Panc1 (cell line): ENCODE measurements at regions not wholly inside any gene's neighbourhood (a gene's known extent, or its start where the extent isn't known, plus 50 kb on each side); places are given as distances from the start of the nearest gene placed in this dataset.

Experiments
- ATAC-seq: fragments of 200-7000 bp; cut with Tn5 transposase; 2 replicates; pipeline ENCODE4 v1.9.1; 2020; ENCODE audit warnings: mild to moderate bottlenecking, moderate library complexity
- BruUV-seq: library from RNA; stranded (reverse); fragments of 400-500 nt; replicated peaks from 2 replicates; lab custom pipeline; 2021; lab: Mats Ljungman, UMichigan
- CTCF ChIA-PET: fragments of 300-600 bp; sonication (Branson Sonifier 250); formaldehyde crosslinking; loops from one replicate; lab custom pipeline; 2022; ENCODE audit warnings: antibody characterized with exemption; lab: Charles Lee
- POLR2A ChIA-PET: fragments of 300-600 bp; sonication (Branson Sonifier 250); formaldehyde crosslinking; loops from one replicate; lab custom pipeline; 2022; ENCODE audit warnings: antibody characterized with exemption; lab: Charles Lee
- DNase-seq: peaks from one replicate; pipeline ENCODE4 v3.0.0-alpha.2; 2010; ENCODE audit warnings: low read depth, low spot score
- H3K27ac ChIP-seq: 2 replicates; pipeline ENCODE4 v1.5.1; 2011; ENCODE audit warnings: mild to moderate bottlenecking, low read length, inconsistent platforms
- H3K27me3 ChIP-seq: fragments of 200-500 bp; sonication (Bioruptor generic); 2 replicates; pipeline ENCODE4 v1.6.0; 2014; ENCODE audit warnings: low read length, inconsistent platforms; ENCODE audit not compliant: control insufficient read depth, insufficient read depth
- H3K36me3 ChIP-seq: fragments of 200-500 bp; sonication (Bioruptor generic); 2 replicates; pipeline ENCODE4 v1.5.1; 2014; ENCODE audit warnings: inconsistent platforms, mild to moderate bottlenecking, low read length, moderate library complexity; ENCODE audit not compliant: control insufficient read depth, insufficient read depth
- H3K4me1 ChIP-seq: 2 replicates; pipeline ENCODE4 v1.5.1; 2011; ENCODE audit warnings: inconsistent platforms, mild to moderate bottlenecking, low read length, moderate library complexity; ENCODE audit not compliant: control insufficient read depth, insufficient read depth
- H3K4me3 ChIP-seq, 2 experiments: 2 replicates each; pipeline ENCODE4 v1.5.1; 2011 to 2012; ENCODE audit warnings: low read depth in 2 of 2, low read length in 2 of 2, mild to moderate bottlenecking in 2 of 2, inconsistent platforms in 1 of 2, moderate library complexity in 1 of 2
- H3K9me3 ChIP-seq: fragments of 200-500 bp; sonication (Bioruptor generic); 2 replicates; pipeline ENCODE4 v1.5.1; 2014; ENCODE audit warnings: low read depth, mild to moderate bottlenecking, inconsistent platforms, low read length, moderate library complexity; ENCODE audit not compliant: control insufficient read depth, insufficient read depth
- CTCF ChIP-seq: fragments of 450-650 bp; IDR thresholded peaks from 2 replicates; pipeline ENCODE4 v1.5.1; 2017; ENCODE audit warnings: mild to moderate bottlenecking
- POLR2AphosphoS5 ChIP-seq: IDR thresholded peaks from 2 replicates; pipeline ENCODE4 v1.6.1; 2012; ENCODE audit warnings: mild to moderate bottlenecking, low read depth, low read length, moderate library complexity
- REST ChIP-seq, 2 experiments: IDR thresholded peaks; 2 replicates each; pipeline ENCODE4 v1.6.1; 2011 to 2012; ENCODE audit warnings: low read depth in 2 of 2, control low read depth in 1 of 2, low read length in 1 of 2, mild to moderate bottlenecking in 1 of 2, moderate library complexity in 1 of 2; ENCODE audit not compliant: insufficient read depth in 1 of 2
- SIN3A ChIP-seq: IDR thresholded peaks from 2 replicates; pipeline ENCODE4 v1.6.1; 2012; ENCODE audit warnings: low read depth, mild to moderate bottlenecking, low read length, moderate library complexity, borderline replicate concordance; ENCODE audit not compliant: insufficient read depth
- TCF7L2 ChIP-seq: IDR thresholded peaks from 2 replicates; pipeline ENCODE4 v1.6.1; 2011; ENCODE audit warnings: mild to moderate bottlenecking, low read depth, low read length, inconsistent platforms
- in situ Hi-C: cut with HindIII; loops from 2 replicates; pipeline ENCODE4 v1.10.0; 2016; ENCODE audit warnings: low sequenced_read_pairs, low pct_unique_long_range_greater_than_20kb
- intact Hi-C: fragments of 100-400 bp; cut with micrococcal nuclease; formaldehyde crosslinking; loops from one replicate; pipeline ENCODE4 v1.10.0; 2022; ENCODE audit not compliant: unreplicated experiment

GRCh38 chr15:62506217-62506805, 341.2 kb upstream of the C2CD4B start:
- intact Hi-C loops: no loop called here
- CTCF ChIA-PET: no interaction called here
- Histone ChIP-seq H3K36me3 (no peaks in the 10 kb centered on the region), H3K4me3 (no peak overlapping the region), H3K27ac (no peak overlapping the region), H3K27me3 (no peaks in the 10 kb centered on the region), H3K9me3 (no peaks in the 10 kb centered on the region), H3K4me1 (no peaks in the 10 kb centered on the region)
- POLR2A ChIA-PET: no interaction called here
- in situ Hi-C loops: no loop called here
- DNase-seq (peak; percentile 32), ATAC-seq (peak; percentile 68)
- no peak for TF ChIP-seq CTCF
- TF ChIP-seq POLR2AphosphoS5: no peak
- TF ChIP-seq TCF7L2: no peak
- no peak for TF ChIP-seq SIN3A
- no peak for TF ChIP-seq REST (IDR thresholded peaks at IDR 0.05; ENCODE audit: insufficient read depth in 1 of 2, low read depth in 2 of 2, low read length in 1 of 2)
- no TSS peak for BruUV-seq

GRCh38 chr15:62509395-62509958, 344.4 kb upstream of the C2CD4B start:
- TF ChIP-seq SIN3A: no peak
- TF ChIP-seq POLR2AphosphoS5: no peak
- no peak for TF ChIP-seq CTCF
- no peak for TF ChIP-seq REST (IDR thresholded peaks at IDR 0.05; ENCODE audit: insufficient read depth in 1 of 2, low read depth in 2 of 2, low read length in 1 of 2)
- TF ChIP-seq TCF7L2: no peak
- H3K27ac ChIP-seq: no peak overlapping the region
- no peaks in the 10 kb centered on the region for H3K36me3 ChIP-seq
- CTCF ChIA-PET: no interaction called here
- H3K27me3 ChIP-seq: peaks cover 3% of the 10 kb centered on the region
- BruUV-seq: no TSS peak
- no peak for ATAC-seq
- no peaks in the 10 kb centered on the region for H3K4me1 ChIP-seq
- no peak for DNase-seq
- POLR2A ChIA-PET: no interaction called here
- H3K9me3 ChIP-seq: no peaks in the 10 kb centered on the region
- in situ Hi-C loops: no loop called here
- intact Hi-C loops: no loop called here
- H3K4me3 ChIP-seq: no peak overlapping the region
